Keratinocyte (primary cell): ENCODE measurements at regions not wholly inside any gene's neighbourhood (a gene's known extent, or its start where the extent isn't known, plus 50 kb on each side); places are given as distances from the start of the nearest gene placed in this dataset.

Source experiments
- DNase-seq: peaks from one replicate; pipeline ENCODE4 v3.0.0-alpha.2; 2011; ENCODE audit warnings: low read depth, missing footprints, low spot score
- FAIRE-seq: peaks from 2 replicates; lab custom pipeline; 2011; peaks lifted over from hg19 to GRCh38; lab: Jason Lieb, UNC
- H2AFZ ChIP-seq: 2 replicates; pipeline ENCODE4 v1.6.0; 2012; ENCODE audit warnings: low read length, control low read depth, inconsistent platforms; ENCODE audit not compliant: control insufficient read depth
- H3K27ac ChIP-seq: 2 replicates; pipeline ENCODE4 v1.5.1; 2011; ENCODE audit warnings: low read length; ENCODE audit not compliant: control insufficient read depth, insufficient read depth
- H3K27me3 ChIP-seq: 3 replicates; pipeline ENCODE4 v1.6.0; 2011; ENCODE audit warnings: low read length; ENCODE audit not compliant: control insufficient read depth, insufficient read depth; ENCODE audit errors: extremely low read depth
- H3K36me3 ChIP-seq, 2 experiments: 2 replicates in 1 of 2; 3 replicates in 1 of 2; pipeline ENCODE4 v1.5.1; 2011; ENCODE audit warnings: low read length in 2 of 2, mild to moderate bottlenecking in 1 of 2; ENCODE audit not compliant: control insufficient read depth in 2 of 2, insufficient read depth in 2 of 2; ENCODE audit errors: extremely low read depth in 1 of 2
- H3K4me1 ChIP-seq: 3 replicates; pipeline ENCODE4 v1.5.1; 2011; ENCODE audit warnings: low read length; ENCODE audit not compliant: control insufficient read depth, insufficient read depth; ENCODE audit errors: extremely low read depth
- H3K4me2 ChIP-seq: 3 replicates; pipeline ENCODE4 v1.6.0; 2011; ENCODE audit warnings: low read depth, low read length; ENCODE audit not compliant: control insufficient read depth, insufficient read depth; ENCODE audit errors: extremely low read depth
- H3K4me3 ChIP-seq, 3 experiments: fragments of 200-600 bp in 1 of 3; sonication (generic) in 1 of 3; 2 replicates in 2 of 3; 3 replicates in 1 of 3; pipeline ENCODE4 v1.5.1; 2011 to 2016; ENCODE audit warnings: low read length in 3 of 3, mild to moderate bottlenecking in 3 of 3, control low read depth in 2 of 3, inconsistent platforms in 1 of 3, low read depth in 1 of 3, mixed read lengths in 1 of 3, mixed run types in 1 of 3, moderate library complexity in 1 of 3; ENCODE audit not compliant: control insufficient read depth in 2 of 3, insufficient read depth in 2 of 3; ENCODE audit errors: extremely low read depth in 1 of 3
- H3K79me2 ChIP-seq: 2 replicates; pipeline ENCODE4 v1.6.0; 2012; ENCODE audit warnings: low read length; ENCODE audit not compliant: control insufficient read depth, insufficient read depth
- H3K9ac ChIP-seq: 3 replicates; pipeline ENCODE4 v1.6.0; 2011; ENCODE audit warnings: low read length; ENCODE audit not compliant: control insufficient read depth, insufficient read depth; ENCODE audit errors: extremely low read depth
- H3K9me1 ChIP-seq: 3 replicates; pipeline ENCODE4 v1.6.0; 2011; ENCODE audit warnings: low read length; ENCODE audit not compliant: control insufficient read depth, insufficient read depth; ENCODE audit errors: extremely low read depth
- H3K9me3 ChIP-seq: 2 replicates; pipeline ENCODE4 v1.5.1; 2012; ENCODE audit warnings: low read depth, low read length; ENCODE audit not compliant: control insufficient read depth
- H4K20me1 ChIP-seq: 3 replicates; pipeline ENCODE4 v1.6.0; 2011; ENCODE audit warnings: low read length; ENCODE audit not compliant: control insufficient read depth, insufficient read depth; ENCODE audit errors: extremely low read depth
- CTCF ChIP-seq, 3 experiments: IDR thresholded peaks in 1 of 3; conservative IDR thresholded peaks in 1 of 3; optimal IDR thresholded peaks in 1 of 3; 2 replicates in 2 of 3; 3 replicates in 1 of 3; pipeline versions ENCODE3 to v1.5.1; 2011; ENCODE audit warnings: low read length in 3 of 3, mild to moderate bottlenecking in 3 of 3, moderate library complexity in 2 of 3, control low read depth in 1 of 3, inconsistent platforms in 1 of 3; ENCODE audit not compliant: insufficient read depth in 2 of 3; ENCODE audit errors: extremely low read depth in 1 of 3
- EZH2 ChIP-seq: IDR thresholded peaks from one replicate; pipeline ENCODE4 v1.6.1; 2012; ENCODE audit warnings: inconsistent platforms, mild to moderate bottlenecking, low read length, moderate library complexity
- dilution Hi-C: fragments of 300-500 bp; cut with MboI; formaldehyde crosslinking; loops from one replicate; pipeline ENCODE4 v1.7.0; 2020; ENCODE audit warnings: low sequenced_read_pairs; ENCODE audit not compliant: extremely low pct_ligation_motif_present

GRCh38 chr22:49400941-49401598 is 426.6 kb downstream of the BRD1 start:
- Histone ChIP-seq H3K36me3 (no peaks in the 10 kb centered on the region), H3K27ac (no peak overlapping the region), H3K9me3 (peaks cover 34% of the 10 kb centered on the region), H3K4me1 (no peaks in the 10 kb centered on the region), H2AFZ (no peak overlapping the region), H3K4me3 (no peak overlapping the region), H3K9ac (no peak overlapping the region), H4K20me1 (no peaks in the 10 kb centered on the region), H3K27me3 (no peaks in the 10 kb centered on the region), H3K79me2 (no peaks in the 10 kb centered on the region), H3K4me2 (no peak overlapping the region), H3K9me1 (no peaks in the 10 kb centered on the region)
- no peak for FAIRE-seq
- dilution Hi-C loops = no loop called here
- no peak for DNase-seq
- TF ChIP-seq EZH2 = no peak
- TF ChIP-seq CTCF (optimal IDR thresholded peaks at IDR 0.05 in 1 of 3, IDR thresholded peaks at IDR 0.05 in 1 of 3, conservative IDR thresholded peaks at IDR 0.05 in 1 of 3; ENCODE audit: extremely low read depth in 1 of 3, insufficient read depth in 2 of 3, low read length in 3 of 3) = no peak

- H4K20me1 ChIP-seq = no peaks in the 10 kb centered on the region
- H3K4me3 ChIP-seq = no peak overlapping the region
- H3K4me2 ChIP-seq = no peak overlapping the region
- no peaks in the 10 kb centered on the region for H3K36me3 ChIP-seq
- dilution Hi-C loops = no loop called here
- H3K4me1 ChIP-seq = no peaks in the 10 kb centered on the region
- H3K79me2 ChIP-seq = no peaks in the 10 kb centered on the region
- H3K9me3 ChIP-seq = peaks cover 36% of the 10 kb centered on the region
- no peaks in the 10 kb centered on the region for H3K9me1 ChIP-seq
- DNase-seq (no peak), FAIRE-seq (no peak)
- H2AFZ ChIP-seq = no peak overlapping the region
- H3K27ac ChIP-seq = no peak overlapping the region
- no peak overlapping the region for H3K9ac ChIP-seq
- H3K27me3 ChIP-seq = no peaks in the 10 kb centered on the region
- no peak for TF ChIP-seq EZH2
- TF ChIP-seq CTCF (optimal IDR thresholded peaks at IDR 0.05 in 1 of 3, IDR thresholded peaks at IDR 0.05 in 1 of 3, conservative IDR thresholded peaks at IDR 0.05 in 1 of 3; ENCODE audit: extremely low read depth in 1 of 3, insufficient read depth in 2 of 3, low read length in 3 of 3) = no peak
These were observed 427.3 kb downstream of the BRD1 start for GRCh38 chr22:49400136-49400940.
